ENCODE measurements at regions not wholly inside any gene's neighbourhood (a gene's known extent, or its start where the extent isn't known, plus 50 kb on each side); places are given as distances from the start of the nearest gene placed in this dataset.

DNA sequence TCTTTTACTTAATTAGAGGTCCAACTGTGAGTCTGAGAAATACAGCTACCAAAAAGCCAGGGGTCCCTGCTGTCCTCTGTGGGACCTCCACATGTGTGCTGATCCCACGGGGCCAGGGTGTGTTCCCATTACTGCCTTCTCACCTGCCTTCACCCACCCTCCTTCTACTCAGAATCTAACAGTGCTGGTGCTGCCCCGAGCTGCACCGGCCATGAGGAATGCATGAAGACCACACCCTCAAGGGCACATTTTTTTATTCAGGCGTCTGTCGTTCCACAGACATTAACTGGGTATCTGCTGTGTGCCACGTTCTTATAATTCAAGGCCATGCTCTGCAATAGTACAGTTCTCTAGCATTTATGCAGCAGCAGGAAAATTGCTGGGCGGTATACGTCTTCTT is 188.5 kb upstream of the PFKP start:
- no peaks in the 10 kb centered on the region for H3K27me3 ChIP-seq (replicated peaks)
- DNase-seq, result no peak
- no peak overlapping the region for H3K4me3 ChIP-seq (ENCODE audit: low read depth, low read length)
- TF ChIP-seq, protein P1, sequence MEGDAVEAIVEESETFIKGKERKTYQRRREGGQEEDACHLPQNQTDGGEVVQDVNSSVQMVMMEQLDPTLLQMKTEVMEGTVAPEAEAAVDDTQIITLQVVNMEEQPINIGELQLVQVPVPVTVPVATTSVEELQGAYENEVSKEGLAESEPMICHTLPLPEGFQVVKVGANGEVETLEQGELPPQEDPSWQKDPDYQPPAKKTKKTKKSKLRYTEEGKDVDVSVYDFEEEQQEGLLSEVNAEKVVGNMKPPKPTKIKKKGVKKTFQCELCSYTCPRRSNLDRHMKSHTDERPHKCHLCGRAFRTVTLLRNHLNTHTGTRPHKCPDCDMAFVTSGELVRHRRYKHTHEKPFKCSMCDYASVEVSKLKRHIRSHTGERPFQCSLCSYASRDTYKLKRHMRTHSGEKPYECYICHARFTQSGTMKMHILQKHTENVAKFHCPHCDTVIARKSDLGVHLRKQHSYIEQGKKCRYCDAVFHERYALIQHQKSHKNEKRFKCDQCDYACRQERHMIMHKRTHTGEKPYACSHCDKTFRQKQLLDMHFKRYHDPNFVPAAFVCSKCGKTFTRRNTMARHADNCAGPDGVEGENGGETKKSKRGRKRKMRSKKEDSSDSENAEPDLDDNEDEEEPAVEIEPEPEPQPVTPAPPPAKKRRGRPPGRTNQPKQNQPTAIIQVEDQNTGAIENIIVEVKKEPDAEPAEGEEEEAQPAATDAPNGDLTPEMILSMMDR (IDR thresholded peaks at IDR 0.05; ENCODE audit: low read depth, low read length, missing control alignments), result no peak
- H3K36me3 ChIP-seq (replicated peaks), result no peaks in the 10 kb centered on the region
- H3K27ac ChIP-seq, result no peak overlapping the region
- in situ Hi-C loops (cut with HindIII; ENCODE audit: low pct_ligation_motif_present, low sequenced_read_pairs), result no loop called here

DNA sequence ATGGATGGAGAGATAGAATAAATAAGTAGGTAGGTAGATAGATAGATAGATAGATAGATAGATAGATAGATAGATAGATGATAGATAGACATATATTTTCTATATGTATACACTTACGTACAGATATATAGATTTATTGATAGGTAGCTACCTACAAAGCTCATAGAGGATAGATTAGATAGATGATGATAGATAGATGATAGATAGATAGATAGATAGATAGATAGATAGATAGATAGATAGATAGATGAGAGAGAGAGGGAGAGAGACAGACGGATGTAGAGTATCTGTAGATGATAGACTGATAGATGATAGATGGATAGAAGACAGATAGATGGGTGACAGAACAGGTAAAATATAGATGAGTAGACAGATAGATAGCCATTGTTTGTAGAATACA is 191.3 kb upstream of the PFKP start:
- TF ChIP-seq, protein P1 (IDR thresholded peaks at IDR 0.05; ENCODE audit: low read depth, low read length, missing control alignments), result no peak
- no peak for DNase-seq
- no peaks in the 10 kb centered on the region for H3K27me3 ChIP-seq (replicated peaks)
- no peak overlapping the region for H3K27ac ChIP-seq
- in situ Hi-C loops (cut with HindIII; ENCODE audit: low pct_ligation_motif_present, low sequenced_read_pairs), result no loop called here
- H3K4me3 ChIP-seq (ENCODE audit: low read depth, low read length), result no peak overlapping the region
- H3K36me3 ChIP-seq (replicated peaks), result no peaks in the 10 kb centered on the region

DNA sequence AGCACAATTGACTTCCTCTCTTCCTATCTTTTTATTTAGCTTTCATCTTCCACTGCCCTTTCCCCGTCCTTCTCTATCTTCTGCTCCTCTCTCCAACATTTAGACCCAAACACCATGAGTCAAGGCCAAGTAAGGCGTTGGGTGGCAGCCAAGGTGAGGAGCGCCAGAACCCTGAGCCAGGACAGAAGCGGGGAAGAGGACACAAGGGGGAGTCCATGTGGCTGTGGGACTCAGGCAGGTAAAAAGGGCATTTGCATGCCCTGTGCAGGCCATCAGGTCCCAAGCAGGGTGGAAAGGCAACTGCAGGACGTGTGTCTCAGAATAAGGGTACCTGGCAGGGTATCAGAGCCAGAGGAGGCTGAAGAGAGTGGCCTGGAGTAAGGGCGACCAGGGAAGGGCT is 192.4 kb upstream of the PFKP start:
- H3K4me3 ChIP-seq (ENCODE audit: low read depth, low read length), result no peak overlapping the region
- H3K36me3 ChIP-seq (replicated peaks), result no peaks in the 10 kb centered on the region
- in situ Hi-C loops (cut with HindIII; ENCODE audit: low pct_ligation_motif_present, low sequenced_read_pairs), result no loop called here
- no peaks in the 10 kb centered on the region for H3K27me3 ChIP-seq (replicated peaks)
- H3K27ac ChIP-seq, result no peak overlapping the region
- TF ChIP-seq, protein P1 (IDR thresholded peaks at IDR 0.05; ENCODE audit: low read depth, low read length, missing control alignments), result no peak
- no peak for DNase-seq

DNA sequence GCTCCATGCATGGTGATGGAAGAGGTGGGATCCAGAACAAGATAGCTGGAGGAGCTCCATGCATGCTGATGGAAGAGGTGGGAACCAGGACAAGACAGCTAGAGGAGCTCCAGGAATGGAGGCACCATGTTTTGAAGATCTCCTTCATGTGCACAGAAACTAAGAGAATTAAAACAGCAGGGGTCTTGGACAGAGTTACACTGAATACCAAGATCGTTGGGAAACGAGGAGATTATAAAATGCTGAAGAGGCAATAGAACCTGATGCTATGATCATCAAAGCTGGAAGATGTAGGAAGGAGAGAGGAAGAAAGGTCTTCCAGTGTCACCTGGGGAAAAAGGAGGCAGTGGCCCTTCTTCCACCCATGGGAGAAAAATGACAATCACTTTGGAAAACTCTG is 193.6 kb upstream of the PFKP start:
- in situ Hi-C loops (cut with HindIII; ENCODE audit: low pct_ligation_motif_present, low sequenced_read_pairs), result no loop called here
- Histone ChIP-seq H3K36me3 (replicated peaks) (no peaks in the 10 kb centered on the region), H3K27ac (no peak overlapping the region), H3K4me3 (ENCODE audit: low read depth, low read length) (no peak overlapping the region), H3K27me3 (replicated peaks) (no peaks in the 10 kb centered on the region)
- TF ChIP-seq, protein P1 (IDR thresholded peaks at IDR 0.05; ENCODE audit: low read depth, low read length, missing control alignments), result no peak
- DNase-seq, result no peak

DNA sequence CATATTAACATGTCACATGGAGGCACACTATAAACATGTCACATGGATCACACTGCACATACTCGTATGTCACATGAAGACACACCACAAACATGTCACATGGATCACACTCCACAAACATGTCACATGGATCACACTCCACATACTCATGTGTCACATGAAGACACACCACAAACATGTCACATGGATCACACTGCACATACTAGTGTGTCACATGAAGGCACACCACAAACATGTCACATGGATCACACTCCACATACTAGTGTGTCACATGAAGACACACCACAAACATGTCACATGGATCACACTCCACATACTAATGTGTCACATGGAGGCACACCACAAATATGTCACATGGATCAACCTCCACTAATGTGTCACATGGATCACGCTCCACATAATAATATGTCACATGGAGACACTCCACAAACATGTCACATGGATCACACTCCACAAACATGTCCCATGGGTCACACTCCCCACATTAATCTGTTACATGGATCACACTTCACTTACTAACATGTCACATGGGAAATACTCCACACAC is 195.6 kb upstream of the PFKP start:
- Histone ChIP-seq H3K36me3 (replicated peaks) (no peaks in the 10 kb centered on the region), H3K27me3 (replicated peaks) (no peaks in the 10 kb centered on the region), H3K27ac (no peak overlapping the region), H3K4me3 (ENCODE audit: low read depth, low read length) (no peak overlapping the region)
- DNase-seq, result no peak
- in situ Hi-C loops (cut with HindIII; ENCODE audit: low pct_ligation_motif_present, low sequenced_read_pairs), result no loop called here
- TF ChIP-seq, protein P1 (IDR thresholded peaks at IDR 0.05; ENCODE audit: low read depth, low read length, missing control alignments), result no peak

DNA sequence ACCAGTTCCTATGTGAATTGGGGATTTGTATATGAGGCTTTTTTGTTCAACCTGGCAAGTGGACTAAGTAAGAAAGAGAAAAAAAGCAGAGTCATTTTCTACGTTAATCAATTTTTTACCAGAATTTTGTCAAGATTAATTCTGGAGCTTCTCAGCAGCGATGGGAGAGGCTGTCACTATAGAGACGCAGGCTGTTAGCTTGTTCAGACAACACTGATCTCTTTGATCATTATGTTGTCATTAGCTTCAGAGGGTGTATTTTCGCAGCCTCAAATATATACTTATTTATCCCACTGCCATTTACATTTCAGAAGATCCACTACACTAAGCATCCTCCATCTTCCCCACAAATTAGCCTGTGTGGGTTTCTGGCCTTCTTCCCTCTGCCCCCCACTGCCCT is 196.7 kb upstream of the PFKP start:
- H3K27me3 ChIP-seq (replicated peaks), result no peaks in the 10 kb centered on the region
- H3K36me3 ChIP-seq (replicated peaks), result no peaks in the 10 kb centered on the region
- no peak for DNase-seq
- in situ Hi-C loops (cut with HindIII; ENCODE audit: low pct_ligation_motif_present, low sequenced_read_pairs), result no loop called here
- H3K27ac ChIP-seq, result no peak overlapping the region
- TF ChIP-seq, protein P1 (IDR thresholded peaks at IDR 0.05; ENCODE audit: low read depth, low read length, missing control alignments), result no peak
- no peak overlapping the region for H3K4me3 ChIP-seq (ENCODE audit: low read depth, low read length)

All from brain microvascular endothelial cell (primary cell).